ENCODE measurements at regions not wholly inside any gene's neighbourhood (a gene's known extent, or its start where the extent isn't known, plus 50 kb on each side); places are given as distances from the start of the nearest gene placed in this dataset.

GRCh38 chr2:226073496-226074160 lies 674.1 kb downstream of the NYAP2 start:
- H2AFZ ChIP-seq, result no peak overlapping the region
- no peaks in the 10 kb centered on the region; the same call in 1 of the 2 replicates for H3K9me2 ChIP-seq (ENCODE audit: insufficient read depth)
- 0 out of 2 replicates have a peak, but pooled peaks cover 3% of the 10 kb centered on the region for H3K4me1 ChIP-seq (ENCODE audit: insufficient read depth)
- no peaks in the 10 kb centered on the region for H4K20me1 ChIP-seq (replicated peaks; ENCODE audit: insufficient read depth)
- Mint-ChIP-seq H3K4me1 (no peaks in the 10 kb centered on the region), H3K4me3 (no peak overlapping the region), H3K27ac (no peak overlapping the region), H3K9me3 (no peaks in the 10 kb centered on the region), H3K36me3 (ENCODE audit: low read depth) (no peaks in the 10 kb centered on the region), H3K27me3 (ENCODE audit: insufficient read depth, low read depth, poor library complexity) (no peaks in the 10 kb centered on the region)
- no peak for ATAC-seq
- no peak overlapping the region for H3K27ac ChIP-seq (ENCODE audit: low read depth)
- no peaks in the 10 kb centered on the region for H3K36me3 ChIP-seq (ENCODE audit: insufficient read depth)
- no peak overlapping the region for H3K4me2 ChIP-seq
- H3K27me3 ChIP-seq (ENCODE audit: insufficient read depth), result no peaks in the 10 kb centered on the region
- no peaks in the 10 kb centered on the region for H3K79me2 ChIP-seq (replicated peaks; ENCODE audit: insufficient read depth)
- H3K4me3 ChIP-seq, result no peak overlapping the region
- no peaks in the 10 kb centered on the region for H3F3A ChIP-seq (replicated peaks; ENCODE audit: low read depth)
- no peak for DNase-seq (ENCODE audit: low spot score)
- TF ChIP-seq POLR2AphosphoS5 (IDR thresholded peaks at IDR 0.05; ENCODE audit: low read depth), result no peak
- no peak for TF ChIP-seq CTCF (conservative IDR thresholded peaks at IDR 0.05; ENCODE audit: low read depth in 2 of 2)
- TF ChIP-seq NANOG (IDR thresholded peaks at IDR 0.05; ENCODE audit: borderline replicate concordance), result no peak
- TF ChIP-seq, protein P1, sequence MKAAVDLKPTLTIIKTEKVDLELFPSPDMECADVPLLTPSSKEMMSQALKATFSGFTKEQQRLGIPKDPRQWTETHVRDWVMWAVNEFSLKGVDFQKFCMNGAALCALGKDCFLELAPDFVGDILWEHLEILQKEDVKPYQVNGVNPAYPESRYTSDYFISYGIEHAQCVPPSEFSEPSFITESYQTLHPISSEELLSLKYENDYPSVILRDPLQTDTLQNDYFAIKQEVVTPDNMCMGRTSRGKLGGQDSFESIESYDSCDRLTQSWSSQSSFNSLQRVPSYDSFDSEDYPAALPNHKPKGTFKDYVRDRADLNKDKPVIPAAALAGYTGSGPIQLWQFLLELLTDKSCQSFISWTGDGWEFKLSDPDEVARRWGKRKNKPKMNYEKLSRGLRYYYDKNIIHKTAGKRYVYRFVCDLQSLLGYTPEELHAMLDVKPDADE (IDR thresholded peaks at IDR 0.05), result no peak
- no peak for TF ChIP-seq ZNF114 (CRISPR knock-in tag; IDR thresholded peaks at IDR 0.05)
- no peak for TF ChIP-seq STAT1 (IDR thresholded peaks at IDR 0.05; ENCODE audit: unreplicated experiment)
- no peak for TF ChIP-seq JUNB (IDR thresholded peaks at IDR 0.05; ENCODE audit: unreplicated experiment)
- no peak for TF ChIP-seq EZH2phosphoT487 (IDR thresholded peaks at IDR 0.05; ENCODE audit: unreplicated experiment)
- TF ChIP-seq REST (IDR thresholded peaks at IDR 0.05; ENCODE audit: unreplicated experiment), result no peak
- TF ChIP-seq ZNF462 (CRISPR knock-in tag; IDR thresholded peaks at IDR 0.05), result no peak
- no peak for TF ChIP-seq EZH2 (IDR thresholded peaks at IDR 0.05; ENCODE audit: low read depth, unreplicated experiment)
- no peak for TF ChIP-seq ZNF331 (CRISPR knock-in tag; IDR thresholded peaks at IDR 0.05; ENCODE audit: low read depth)
- TF ChIP-seq CREB1 (CRISPR knock-in tag; IDR thresholded peaks at IDR 0.05; ENCODE audit: low read depth), result no peak
